Osteocyte (in vitro differentiated cells): ENCODE measurements at regions not wholly inside any gene's neighbourhood (a gene's known extent, or its start where the extent isn't known, plus 50 kb on each side); places are given as distances from the start of the nearest gene placed in this dataset.

ENCODE experiments used
- DNase-seq: peaks from one replicate; pipeline ENCODE4 v3.0.0; 2021; ENCODE audit warnings: mixed read lengths; ENCODE audit not compliant: unreplicated experiment; ENCODE audit errors: extremely low spot score
- H3K27ac Mint-ChIP-seq: one replicate; pipeline ENCODE4 v1.8.0; 2021; ENCODE audit warnings: mild to moderate bottlenecking, mixed read lengths; ENCODE audit not compliant: unreplicated experiment
- H3K27me3 Mint-ChIP-seq: one replicate; pipeline ENCODE4 v1.8.0; 2021; ENCODE audit warnings: mixed read lengths; ENCODE audit not compliant: unreplicated experiment
- H3K36me3 Mint-ChIP-seq: one replicate; pipeline ENCODE4 v1.8.0; 2021; ENCODE audit warnings: mixed read lengths; ENCODE audit not compliant: unreplicated experiment
- H3K4me1 Mint-ChIP-seq: one replicate; pipeline ENCODE4 v1.8.0; 2021; ENCODE audit warnings: mixed read lengths; ENCODE audit not compliant: unreplicated experiment
- H3K4me3 Mint-ChIP-seq: one replicate; pipeline ENCODE4 v1.8.0; 2021; ENCODE audit warnings: mild to moderate bottlenecking, moderate library complexity, mixed read lengths; ENCODE audit not compliant: unreplicated experiment
- H3K9me3 Mint-ChIP-seq: one replicate; pipeline ENCODE4 v1.8.0; 2021; ENCODE audit warnings: mixed read lengths; ENCODE audit not compliant: unreplicated experiment
- TF ChIP-seq, protein P1 (sequence below): fragments of 200-600 bp; sonication (generic); IDR thresholded peaks from 2 replicates; pipeline ENCODE4 v1.5.0; 2021; ENCODE audit warnings: antibody characterized with exemption, mild to moderate bottlenecking, moderate library complexity

GRCh38 chr1:56003846-56004245, 575.5 kb downstream of the PLPP3 start:
- Mint-ChIP-seq H3K4me1 (no peaks in the 10 kb centered on the region), H3K9me3 (peaks cover 9% of the 10 kb centered on the region), H3K27me3 (no peaks in the 10 kb centered on the region), H3K36me3 (no peaks in the 10 kb centered on the region), H3K27ac (no peak overlapping the region), H3K4me3 (no peak overlapping the region)
- TF ChIP-seq, protein P1, sequence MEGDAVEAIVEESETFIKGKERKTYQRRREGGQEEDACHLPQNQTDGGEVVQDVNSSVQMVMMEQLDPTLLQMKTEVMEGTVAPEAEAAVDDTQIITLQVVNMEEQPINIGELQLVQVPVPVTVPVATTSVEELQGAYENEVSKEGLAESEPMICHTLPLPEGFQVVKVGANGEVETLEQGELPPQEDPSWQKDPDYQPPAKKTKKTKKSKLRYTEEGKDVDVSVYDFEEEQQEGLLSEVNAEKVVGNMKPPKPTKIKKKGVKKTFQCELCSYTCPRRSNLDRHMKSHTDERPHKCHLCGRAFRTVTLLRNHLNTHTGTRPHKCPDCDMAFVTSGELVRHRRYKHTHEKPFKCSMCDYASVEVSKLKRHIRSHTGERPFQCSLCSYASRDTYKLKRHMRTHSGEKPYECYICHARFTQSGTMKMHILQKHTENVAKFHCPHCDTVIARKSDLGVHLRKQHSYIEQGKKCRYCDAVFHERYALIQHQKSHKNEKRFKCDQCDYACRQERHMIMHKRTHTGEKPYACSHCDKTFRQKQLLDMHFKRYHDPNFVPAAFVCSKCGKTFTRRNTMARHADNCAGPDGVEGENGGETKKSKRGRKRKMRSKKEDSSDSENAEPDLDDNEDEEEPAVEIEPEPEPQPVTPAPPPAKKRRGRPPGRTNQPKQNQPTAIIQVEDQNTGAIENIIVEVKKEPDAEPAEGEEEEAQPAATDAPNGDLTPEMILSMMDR, result no peak
- no peak for DNase-seq

- TF ChIP-seq, protein P1, result no peak
- H3K9me3 Mint-ChIP-seq, result peaks cover 9% of the 10 kb centered on the region
- H3K4me3 Mint-ChIP-seq, result no peak overlapping the region
- no peaks in the 10 kb centered on the region for H3K36me3 Mint-ChIP-seq
- no peaks in the 10 kb centered on the region for H3K27me3 Mint-ChIP-seq
- no peak for DNase-seq
- no peak overlapping the region for H3K27ac Mint-ChIP-seq
- H3K4me1 Mint-ChIP-seq, result peaks cover 1% of the 10 kb centered on the region
These were observed 577.1 kb downstream of the PLPP3 start for GRCh38 chr1:56002231-56002630.

GRCh38 chr1:56000424-56000823, 578.9 kb downstream of the PLPP3 start:
- H3K27me3 Mint-ChIP-seq, result no peaks in the 10 kb centered on the region
- no peaks in the 10 kb centered on the region for H3K36me3 Mint-ChIP-seq
- peaks cover 14% of the 10 kb centered on the region for H3K9me3 Mint-ChIP-seq
- no peak overlapping the region for H3K27ac Mint-ChIP-seq
- H3K4me3 Mint-ChIP-seq, result no peak overlapping the region
- DNase-seq, result no peak
- H3K4me1 Mint-ChIP-seq, result peaks cover 1% of the 10 kb centered on the region
- TF ChIP-seq, protein P1, result no peak

GRCh38 chr1:55997536-55997935, 581.8 kb downstream of the PLPP3 start:
- TF ChIP-seq, protein P1, result no peak
- H3K4me3 Mint-ChIP-seq, result no peak overlapping the region
- no peak overlapping the region for H3K27ac Mint-ChIP-seq

DNA sequence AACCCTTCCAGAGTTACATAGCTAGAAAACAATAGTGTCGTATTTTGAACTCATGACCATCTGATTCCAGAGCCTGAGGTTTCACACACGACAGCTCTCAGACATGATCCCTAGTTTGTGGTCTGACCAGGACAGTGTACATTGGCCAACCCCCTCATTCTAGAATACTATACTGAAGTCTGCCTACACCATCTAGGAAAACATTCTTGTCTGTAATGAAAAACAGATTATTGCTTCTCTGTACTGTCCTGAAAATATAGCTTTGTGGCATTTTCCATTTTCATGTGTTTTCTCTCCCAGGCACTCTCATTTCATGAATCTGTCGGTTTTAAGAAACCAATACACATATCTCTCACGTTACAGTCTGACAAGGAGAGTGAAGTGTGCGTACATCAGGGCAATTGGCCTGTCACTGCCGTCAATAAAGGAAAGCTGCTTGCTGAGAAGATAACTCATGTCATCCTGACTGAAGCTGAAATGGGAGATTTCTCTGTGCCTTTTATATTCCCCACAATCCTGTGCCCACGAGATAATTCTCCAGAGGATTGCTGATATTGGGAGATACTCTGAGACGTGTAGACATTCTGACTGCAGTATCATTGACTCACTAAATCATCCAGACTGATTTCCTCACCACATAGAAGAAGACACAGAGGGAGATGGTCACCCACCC, 585.6 kb downstream of the PLPP3 start:
- H3K4me1 Mint-ChIP-seq, result peaks cover 29% of the 10 kb centered on the region
- DNase-seq, result no peak

More at GRCh38 chr1:55997536-55997935, 581.8 kb downstream of the PLPP3 start:
- Mint-ChIP-seq H3K9me3 (peaks cover 13% of the 10 kb centered on the region), H3K36me3 (no peaks in the 10 kb centered on the region), H3K4me1 (peaks cover 24% of the 10 kb centered on the region), H3K27me3 (no peaks in the 10 kb centered on the region)
- no peak for DNase-seq

More for the DNA sequence above, 585.6 kb downstream of the PLPP3 start:
- Mint-ChIP-seq H3K27me3 (no peaks in the 10 kb centered on the region), H3K4me3 (no peak overlapping the region), H3K36me3 (no peaks in the 10 kb centered on the region), H3K9me3 (peaks cover 13% of the 10 kb centered on the region), H3K27ac (peak overlapping the region; percentile 70)
- TF ChIP-seq, protein P1, result no peak
